ENCODE measurements at regions not wholly inside any gene's neighbourhood (a gene's known extent, or its start where the extent isn't known, plus 50 kb on each side); places are given as distances from the start of the nearest gene placed in this dataset.

GRCh38 chr18:27378431-27379095, 193.5 kb upstream of the CHST9 start:
- no peak for TF ChIP-seq POLR2AphosphoS5 (IDR thresholded peaks at IDR 0.05; ENCODE audit: low read depth, low read length)
- no peak for TF ChIP-seq POLR2A (IDR thresholded peaks at IDR 0.05; ENCODE audit: low read depth, low read length)

Measured in GM12892 (cell line).